GM12864 (cell line): ENCODE measurements at regions not wholly inside any gene's neighbourhood (a gene's known extent, or its start where the extent isn't known, plus 50 kb on each side); places are given as distances from the start of the nearest gene placed in this dataset.
"Not testable (repeated sequence)": the region's sequence is repeated elsewhere in the genome, so short reads cannot be mapped to it uniquely, and the experiment has no call there.

ENCODE experiments used
- DNase-seq: peaks from one replicate; pipeline ENCODE4 v3.0.0-alpha.2; 2011; ENCODE audit warnings: low read depth
- H3K4me3 ChIP-seq: 2 replicates; pipeline ENCODE4 v1.5.1; 2011; ENCODE audit warnings: mild to moderate bottlenecking, low read depth, low read length, control low read depth
- CTCF ChIP-seq: IDR thresholded peaks from 2 replicates; pipeline ENCODE4 v1.5.1; 2011; ENCODE audit warnings: low read depth, mild to moderate bottlenecking, moderate library complexity, low read length, control low read depth, inconsistent platforms; ENCODE audit errors: missing control alignments

- DNase-seq = no peak
- no peak overlapping the region for H3K4me3 ChIP-seq
- TF ChIP-seq CTCF = no peak
Measured at GRCh38 chr3:115287198-115287597, 140.1 kb upstream of the ZBTB20 start.

GRCh38 chr3:115292131-115292530, 145.0 kb upstream of the ZBTB20 start:
- no peak overlapping the region for H3K4me3 ChIP-seq
- TF ChIP-seq CTCF = no peak
- no peak for DNase-seq

GRCh38 chr3:115292677-115293165, 145.6 kb upstream of the ZBTB20 start:
- no peak for DNase-seq
- no peak overlapping the region for H3K4me3 ChIP-seq
- no peak for TF ChIP-seq CTCF

- H3K4me3 ChIP-seq = no peak overlapping the region
- DNase-seq = no peak
- no peak for TF ChIP-seq CTCF
Measured at GRCh38 chr3:115293321-115293720, 146.2 kb upstream of the ZBTB20 start.

GRCh38 chr3:115301364-115301860, 154.3 kb upstream of the ZBTB20 start:
- no peak overlapping the region for H3K4me3 ChIP-seq
- DNase-seq = no peak
- TF ChIP-seq CTCF = no peak

GRCh38 chr3:115317953-115318352, 170.9 kb upstream of the ZBTB20 start:
- not testable (repeated sequence) for DNase-seq

GRCh38 chr3:115321400-115321805, 174.3 kb upstream of the ZBTB20 start:
- no peak for TF ChIP-seq CTCF
- H3K4me3 ChIP-seq = no peak overlapping the region
- DNase-seq = peak; percentile 5

More at GRCh38 chr3:115317953-115318352, 170.9 kb upstream of the ZBTB20 start:
- not testable (repeated sequence) for H3K4me3 ChIP-seq
